Thoracic aorta (tissue), 2 donors: ENCODE measurements at regions not wholly inside any gene's neighbourhood (a gene's known extent, or its start where the extent isn't known, plus 50 kb on each side); places are given as distances from the start of the nearest gene placed in this dataset.

Experiments used
- ATAC-seq: fragments of 150-250 bp; one replicate; pipeline ENCODE4 v1.8.0; 2017; ENCODE audit warnings: low read depth; ENCODE audit not compliant: insufficient number of reproducible peaks, low FRiP score
- DNase-seq: peaks from one replicate; pipeline ENCODE4 v3.0.0-alpha.2; 2020; ENCODE audit warnings: low spot score
- H3K27ac ChIP-seq, 2 donors: fragments of 200-600 bp; sonication (generic); 1 replicate in 1 of 2; 2 replicates in 1 of 2; pipeline ENCODE4 v1.5.1; 2016; ENCODE audit warnings: mild to moderate bottlenecking in 2 of 2, moderate library complexity in 2 of 2
- H3K27me3 ChIP-seq: fragments of 200-600 bp; sonication (generic); replicated peaks from 2 replicates; pipeline ENCODE4 v1.6.0; 2016; ENCODE audit warnings: mild to moderate bottlenecking; ENCODE audit not compliant: insufficient read depth
- H3K36me3 ChIP-seq: fragments of 200-600 bp; sonication (generic); one replicate; pipeline ENCODE4 v1.5.1; 2016
- H3K4me1 ChIP-seq, 2 donors: fragments of 200-600 bp; sonication (generic); 1 replicate in 1 of 2; 2 replicates in 1 of 2; pipeline versions ENCODE4 v1.5.1 to v1.6.0; 2016; ENCODE audit warnings: low read depth in 2 of 2, mild to moderate bottlenecking in 1 of 2; ENCODE audit not compliant: control insufficient read depth in 1 of 2
- H3K4me3 ChIP-seq: fragments of 200-600 bp; sonication (generic); 2 replicates; pipeline ENCODE4 v1.5.1; 2016; ENCODE audit warnings: mild to moderate bottlenecking
- H3K9me3 ChIP-seq: fragments of 200-600 bp; sonication (generic); 2 replicates; pipeline ENCODE4 v1.5.1; 2016
- TF ChIP-seq, protein P1 (sequence below): fragments of 200-600 bp; sonication (generic); IDR thresholded peaks from one replicate; pipeline ENCODE4 v1.5.1; 2019; ENCODE audit warnings: antibody characterized with exemption

DNA sequence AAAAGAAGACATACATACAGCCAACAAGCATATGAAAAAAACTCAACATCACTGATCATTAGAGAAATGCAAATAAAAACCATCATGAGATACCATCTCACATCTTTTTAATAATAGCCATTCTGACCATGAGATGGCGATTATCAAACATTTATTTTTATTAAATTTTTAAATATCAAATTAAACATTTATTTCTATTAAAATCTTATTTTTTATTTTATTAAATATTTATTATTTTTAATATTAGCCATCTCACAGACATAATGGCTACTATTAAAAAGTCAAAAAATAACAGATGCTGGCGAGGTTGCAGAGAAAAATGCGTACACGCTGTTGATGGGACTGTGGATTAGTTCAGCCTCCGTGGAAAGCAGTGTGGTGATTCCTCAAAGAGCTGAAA lies 264.8 kb upstream of the TENM4 start:
- Histone ChIP-seq H3K27ac (no peak overlapping the region), H3K27me3 (no peaks in the 10 kb centered on the region), H3K4me1 (no peaks in the 10 kb centered on the region), H3K36me3 (no peaks in the 10 kb centered on the region), H3K4me3 (no peak overlapping the region), H3K9me3 (peaks cover 14% of the 10 kb centered on the region)
- ATAC-seq (no peak), DNase-seq (no peak)
- TF ChIP-seq, protein P1, sequence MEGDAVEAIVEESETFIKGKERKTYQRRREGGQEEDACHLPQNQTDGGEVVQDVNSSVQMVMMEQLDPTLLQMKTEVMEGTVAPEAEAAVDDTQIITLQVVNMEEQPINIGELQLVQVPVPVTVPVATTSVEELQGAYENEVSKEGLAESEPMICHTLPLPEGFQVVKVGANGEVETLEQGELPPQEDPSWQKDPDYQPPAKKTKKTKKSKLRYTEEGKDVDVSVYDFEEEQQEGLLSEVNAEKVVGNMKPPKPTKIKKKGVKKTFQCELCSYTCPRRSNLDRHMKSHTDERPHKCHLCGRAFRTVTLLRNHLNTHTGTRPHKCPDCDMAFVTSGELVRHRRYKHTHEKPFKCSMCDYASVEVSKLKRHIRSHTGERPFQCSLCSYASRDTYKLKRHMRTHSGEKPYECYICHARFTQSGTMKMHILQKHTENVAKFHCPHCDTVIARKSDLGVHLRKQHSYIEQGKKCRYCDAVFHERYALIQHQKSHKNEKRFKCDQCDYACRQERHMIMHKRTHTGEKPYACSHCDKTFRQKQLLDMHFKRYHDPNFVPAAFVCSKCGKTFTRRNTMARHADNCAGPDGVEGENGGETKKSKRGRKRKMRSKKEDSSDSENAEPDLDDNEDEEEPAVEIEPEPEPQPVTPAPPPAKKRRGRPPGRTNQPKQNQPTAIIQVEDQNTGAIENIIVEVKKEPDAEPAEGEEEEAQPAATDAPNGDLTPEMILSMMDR: no peak

DNA sequence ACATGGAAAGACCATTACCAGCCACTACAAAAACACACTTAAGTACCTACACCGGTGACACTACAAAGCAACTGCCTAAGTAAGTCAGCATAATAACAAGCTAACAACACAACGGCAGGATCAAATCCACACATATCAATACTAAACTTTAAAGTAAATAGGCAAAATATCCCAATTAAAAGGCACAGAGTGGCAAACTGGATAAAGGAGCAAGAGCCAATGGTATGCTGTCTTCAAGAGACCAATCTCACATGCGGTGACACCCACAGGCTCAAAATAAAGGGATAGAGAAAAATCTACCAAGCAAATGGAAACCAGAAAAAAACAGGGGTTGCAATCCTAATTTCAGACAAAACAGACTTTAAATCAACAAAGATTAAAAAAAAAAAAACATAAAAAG lies 261.5 kb upstream of the TENM4 start:
- Histone ChIP-seq H3K4me1 (no peaks in the 10 kb centered on the region), H3K4me3 (no peak overlapping the region), H3K27ac (no peak overlapping the region), H3K27me3 (no peaks in the 10 kb centered on the region), H3K9me3 (peaks cover 14% of the 10 kb centered on the region), H3K36me3 (no peaks in the 10 kb centered on the region)
- TF ChIP-seq, protein P1: no peak
- DNase-seq (no peak), ATAC-seq (no peak)

DNA sequence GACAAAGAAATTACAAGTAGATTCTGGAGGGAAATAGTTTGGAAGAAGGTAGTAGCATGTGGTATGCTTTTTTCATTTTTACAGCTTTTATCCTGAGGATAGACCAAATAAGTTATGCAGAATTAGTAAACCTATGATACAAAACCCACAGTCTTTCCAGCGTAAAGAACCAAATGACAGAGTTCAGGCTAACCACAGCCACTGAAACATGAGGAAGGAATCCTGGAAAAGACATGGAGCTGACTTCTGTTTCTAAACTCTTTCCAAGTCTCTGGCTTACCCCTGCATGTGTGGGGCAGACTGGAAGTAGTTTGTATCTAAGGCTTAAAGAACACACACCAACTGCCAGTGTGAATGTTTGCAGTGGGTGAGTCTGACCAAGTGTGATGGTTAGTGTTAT lies 258.4 kb upstream of the TENM4 start:
- peaks cover 14% of the 10 kb centered on the region for H3K9me3 ChIP-seq
- TF ChIP-seq, protein P1: no peak
- H3K27me3 ChIP-seq: no peaks in the 10 kb centered on the region
- DNase-seq (no peak), ATAC-seq (no peak)
- H3K36me3 ChIP-seq: no peaks in the 10 kb centered on the region
- no peaks in the 10 kb centered on the region for H3K4me1 ChIP-seq
- H3K4me3 ChIP-seq: no peak overlapping the region
- H3K27ac ChIP-seq: no peak overlapping the region

DNA sequence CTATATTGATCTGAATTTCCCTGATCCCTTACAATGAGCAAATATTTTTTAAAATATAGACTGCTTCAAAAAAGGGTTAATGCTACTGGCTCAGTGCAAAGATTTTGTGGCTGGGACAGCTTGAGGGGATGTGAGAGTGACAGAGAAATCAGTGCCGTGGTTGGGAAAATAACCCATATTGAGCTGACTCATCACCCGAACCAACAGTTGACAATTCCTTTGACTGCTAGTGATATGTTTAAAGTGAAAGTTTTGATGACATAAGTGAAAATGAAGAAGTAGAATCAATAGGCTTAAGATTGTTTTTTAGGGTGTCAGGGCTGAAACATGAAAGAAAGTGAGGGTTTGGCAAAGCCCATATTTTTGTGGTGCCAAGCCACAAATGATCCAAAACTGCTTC lies 257.1 kb upstream of the TENM4 start:
- no peak for DNase-seq

DNA sequence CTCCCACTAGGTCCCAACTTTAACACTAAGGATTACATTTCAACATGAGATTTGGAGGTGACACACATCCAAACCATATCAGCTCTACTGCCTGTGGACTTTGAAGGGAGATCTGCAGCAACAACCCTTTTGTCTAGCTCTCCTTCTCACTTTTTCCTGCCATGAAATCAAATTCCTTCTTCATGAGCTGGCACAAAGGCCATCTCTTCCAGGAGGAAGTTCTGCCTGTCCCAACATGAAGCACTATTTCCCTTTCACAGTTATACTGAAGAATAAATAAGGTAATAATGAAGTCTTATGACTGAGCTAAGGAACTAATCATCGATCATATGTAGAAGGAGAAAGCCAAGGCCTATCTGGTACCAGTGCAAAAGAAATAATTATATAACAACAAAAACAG lies 253.5 kb upstream of the TENM4 start:
- Histone ChIP-seq H3K36me3 (no peaks in the 10 kb centered on the region), H3K9me3 (no peaks in the 10 kb centered on the region), H3K27me3 (no peaks in the 10 kb centered on the region), H3K27ac (no peak overlapping the region), H3K4me3 (no peak overlapping the region), H3K4me1 (no peaks in the 10 kb centered on the region)
- DNase-seq (no peak), ATAC-seq (no peak)
- TF ChIP-seq, protein P1: no peak

More for the DNA sequence above, 257.1 kb upstream of the TENM4 start:
- Histone ChIP-seq H3K36me3 (no peaks in the 10 kb centered on the region), H3K27me3 (no peaks in the 10 kb centered on the region), H3K27ac (no peak overlapping the region), H3K4me3 (no peak overlapping the region), H3K9me3 (peaks cover 14% of the 10 kb centered on the region), H3K4me1 (no peaks in the 10 kb centered on the region)
- no peak for ATAC-seq
- TF ChIP-seq, protein P1: no peak
